ENCODE measurements at regions not wholly inside any gene's neighbourhood (a gene's known extent, or its start where the extent isn't known, plus 50 kb on each side); places are given as distances from the start of the nearest gene placed in this dataset.
"Not testable (repeated sequence)": the region's sequence is repeated elsewhere in the genome, so short reads cannot be mapped to it uniquely, and the experiment has no call there.

DNA sequence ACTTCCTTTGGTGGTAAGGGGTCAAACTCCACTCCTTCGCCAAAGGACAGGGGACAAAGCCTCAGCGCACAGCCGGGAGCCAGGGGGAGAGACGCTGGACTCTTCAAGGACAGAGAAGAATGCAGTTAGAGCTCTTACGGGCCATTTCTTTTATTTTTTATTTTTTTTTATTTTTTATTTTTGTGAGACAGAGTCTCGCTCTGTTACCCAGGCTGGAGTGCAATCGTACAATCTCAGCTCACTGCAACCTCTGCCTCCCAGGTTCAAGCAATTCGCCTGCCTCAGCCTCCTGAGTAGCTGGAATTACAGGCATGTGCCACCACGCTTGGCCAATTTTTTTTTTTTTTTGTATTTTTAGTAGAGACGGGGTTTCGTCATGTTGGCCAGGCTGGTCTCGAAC, 93.2 kb upstream of the RPH3AL start, which contains the start of gene RFLNB:
Gene RFLNB (minus strand): TSS at position 101 of the 400 bp plus-strand sequence.
- H3K9me3 Mint-ChIP-seq; DNase-seq (ENCODE audit: low spot score in 2 of 2); H3K36me3 Mint-ChIP-seq; ATAC-seq: not testable (repeated sequence)
- H3K27ac Mint-ChIP-seq = peak within 1 kb of the TSS in 1 of 2 donors; percentile 50

DNA sequence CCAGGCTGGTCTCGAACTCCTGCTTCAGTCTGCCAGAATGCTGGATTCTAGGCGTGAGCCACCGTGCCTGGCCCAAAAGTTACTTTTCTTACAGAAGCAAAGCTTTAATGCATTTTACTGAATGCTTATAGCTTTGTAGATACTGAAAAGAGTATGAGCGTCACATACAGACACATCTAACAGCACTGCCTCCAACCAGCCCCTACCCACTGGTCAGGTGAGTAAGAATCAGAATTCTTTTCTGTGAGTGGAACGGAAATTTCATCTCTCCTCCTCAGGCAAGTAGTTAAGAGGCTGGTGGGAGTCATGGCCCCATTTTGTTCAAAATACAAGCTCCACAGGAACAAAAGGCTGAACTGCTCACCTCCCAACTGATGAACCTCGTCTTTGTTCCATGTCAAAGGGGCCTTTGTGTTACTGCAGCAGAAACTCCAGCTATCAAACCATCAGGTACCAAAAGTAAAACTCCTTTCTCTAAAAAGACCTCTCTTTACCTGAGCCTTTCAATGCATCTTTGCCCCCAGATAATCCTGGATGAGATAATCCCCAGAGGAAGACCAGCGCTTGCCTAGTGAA, 92.4 kb upstream of the RPH3AL start:
- H3K27ac Mint-ChIP-seq = peak overlapping the region in 1 of 2 donors; percentile 50
- H3K36me3 Mint-ChIP-seq = peaks cover 0 to 7% of the 10 kb centered on the region in 2 donors
- peak; percentile 50 to 87 for ATAC-seq
- no peaks in the 10 kb centered on the region for H3K9me3 Mint-ChIP-seq
- DNase-seq (ENCODE audit: low spot score in 2 of 2) = no peak

DNA sequence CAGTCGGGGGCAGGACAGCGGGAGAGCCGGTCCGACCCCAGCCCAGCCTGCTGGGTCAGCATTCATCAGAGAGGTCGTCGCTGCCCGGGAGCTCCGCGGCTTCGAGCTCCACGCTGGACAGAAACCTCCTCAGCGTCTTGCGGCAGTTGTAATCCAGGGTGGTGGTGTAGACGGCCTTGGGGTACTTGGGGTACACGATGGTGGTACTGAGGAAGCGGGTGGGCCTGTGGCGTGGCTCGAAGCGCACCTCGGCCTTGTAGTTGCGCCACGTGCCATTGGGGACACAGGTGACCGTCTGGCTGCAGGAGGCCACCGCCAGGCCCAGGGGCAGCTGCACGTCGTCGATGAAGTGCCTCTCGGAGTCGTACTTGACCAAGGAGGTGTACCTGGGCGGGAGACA, 90.5 kb upstream of the RPH3AL start:
- ATAC-seq = no peak
- DNase-seq (ENCODE audit: low spot score in 2 of 2) = no peak
- H3K9me3 Mint-ChIP-seq = no peaks in the 10 kb centered on the region
- peaks cover 0 to 7% of the 10 kb centered on the region in 2 donors for H3K36me3 Mint-ChIP-seq
- no peak overlapping the region for H3K27ac Mint-ChIP-seq

DNA sequence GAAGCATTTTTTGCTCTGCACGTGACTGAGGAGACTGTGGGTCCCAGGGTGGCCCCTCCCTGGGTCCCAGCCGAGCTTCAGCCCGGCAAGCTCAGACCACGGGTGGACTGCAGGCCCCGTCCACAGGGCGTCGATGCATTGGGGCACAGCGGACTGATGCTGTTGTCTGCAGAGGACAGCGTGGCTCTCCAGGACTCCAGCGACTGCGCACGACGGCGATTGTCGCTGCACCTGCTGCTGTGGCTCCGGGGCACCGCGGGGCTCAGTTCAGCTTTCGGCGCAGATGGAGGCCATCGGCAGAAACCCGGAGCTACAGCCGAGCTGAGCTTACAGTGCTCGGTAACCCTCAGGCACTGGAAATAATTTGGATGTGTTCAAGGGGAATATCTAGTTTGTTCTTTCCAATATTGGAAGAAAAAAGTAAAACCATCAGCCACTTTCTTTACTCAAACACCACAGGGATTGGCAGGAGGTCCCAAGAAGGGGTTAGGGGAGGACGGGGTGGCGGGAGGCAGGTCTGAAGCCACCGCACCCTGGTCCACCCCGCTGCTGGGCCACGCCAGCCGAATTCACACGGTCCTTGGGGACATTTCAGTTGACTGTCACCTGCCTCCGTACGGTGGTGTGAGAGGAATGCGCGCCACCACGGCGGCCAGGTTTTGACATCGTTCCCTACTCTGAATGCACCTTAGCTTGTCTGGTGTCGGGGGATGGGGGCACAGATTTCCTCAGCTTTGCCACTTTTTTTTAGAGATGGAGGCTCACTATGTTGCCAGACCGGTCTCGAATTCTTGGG, 88.7 kb upstream of the RPH3AL start:
- Mint-ChIP-seq H3K9me3 (no peaks in the 10 kb centered on the region), H3K36me3 (peaks cover 0 to 7% of the 10 kb centered on the region in 2 donors), H3K27ac (peak overlapping the region in 1 of 2 donors; percentile 72)
- no peak for DNase-seq (ENCODE audit: low spot score in 2 of 2)
- ATAC-seq = no peak

DNA sequence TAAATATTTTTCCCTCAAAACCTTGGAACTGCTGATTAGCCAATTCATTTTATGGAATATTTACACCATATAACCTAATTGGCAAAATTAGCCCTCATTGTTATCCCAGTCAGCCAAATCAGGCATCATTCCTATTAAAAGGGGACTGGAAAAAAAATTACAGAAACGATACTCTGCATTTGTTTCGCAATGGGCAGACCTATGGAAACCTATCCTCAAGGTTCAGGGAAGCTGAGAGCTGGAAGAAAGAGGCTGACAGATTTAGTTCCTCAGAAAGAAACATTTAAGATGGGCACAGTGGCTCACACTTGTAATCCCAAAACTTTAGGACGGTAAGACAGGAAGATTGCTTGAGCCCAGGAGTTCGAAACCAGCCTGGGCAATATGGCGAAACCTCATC, 85.6 kb upstream of the RPH3AL start:
- DNase-seq (ENCODE audit: low spot score in 2 of 2) = no peak
- Mint-ChIP-seq H3K9me3 (peaks cover 0 to 7% of the 10 kb centered on the region in 2 donors), H3K36me3 (peaks cover 0 to 14% of the 10 kb centered on the region in 2 donors), H3K27ac (no peak overlapping the region)
- no peak for ATAC-seq

DNA sequence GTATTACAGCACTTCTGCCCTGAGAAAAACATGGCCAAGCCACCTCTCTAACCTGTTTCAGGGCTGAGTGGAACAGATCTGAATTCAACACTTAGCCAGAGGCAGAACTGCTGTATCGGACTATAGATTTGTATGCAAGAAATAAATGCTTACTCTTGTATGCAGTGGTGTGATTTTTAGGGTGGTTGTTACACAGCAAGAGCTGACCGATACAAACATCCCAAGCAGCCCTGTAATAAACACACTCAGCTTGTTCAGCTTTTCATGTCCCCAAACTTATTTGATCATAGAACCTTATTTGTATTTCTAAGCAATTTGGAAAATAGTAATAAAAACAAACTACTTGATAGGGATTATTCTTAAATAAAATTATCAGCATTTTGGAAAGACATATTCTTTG, 84.9 kb upstream of the RPH3AL start:
- Mint-ChIP-seq H3K36me3 (peaks cover 0 to 8% of the 10 kb centered on the region in 2 donors), H3K9me3 (peaks cover 0 to 7% of the 10 kb centered on the region in 2 donors), H3K27ac (no peak overlapping the region)
- no peak for ATAC-seq
- no peak for DNase-seq (ENCODE audit: low spot score in 2 of 2)

DNA sequence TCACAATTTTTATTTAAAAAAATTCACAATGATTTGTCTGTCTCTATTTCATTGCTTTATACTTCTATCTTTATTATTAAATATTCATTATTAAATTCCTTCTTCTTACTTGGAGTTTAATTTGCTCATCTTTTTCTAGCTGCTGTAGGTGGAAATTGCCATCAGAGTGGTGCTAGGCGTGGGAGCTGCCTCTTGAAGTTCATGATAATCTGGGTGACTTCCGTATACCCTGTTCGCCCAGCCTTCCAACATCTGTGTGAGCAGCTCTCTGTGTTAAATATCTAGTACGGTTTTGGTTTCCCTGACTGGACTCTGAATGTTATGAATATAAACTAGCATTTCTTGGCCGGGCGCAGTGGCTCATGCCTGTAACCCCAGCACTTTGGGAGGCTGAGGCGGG, 84.0 kb upstream of the RPH3AL start:
- no peak for DNase-seq (ENCODE audit: low spot score in 2 of 2)
- peaks cover 0 to 8% of the 10 kb centered on the region in 2 donors for H3K36me3 Mint-ChIP-seq
- no peak for ATAC-seq
- H3K9me3 Mint-ChIP-seq = peaks cover 0 to 7% of the 10 kb centered on the region in 2 donors
- peak overlapping the region in 1 of 2 donors; percentile 35 for H3K27ac Mint-ChIP-seq

DNA sequence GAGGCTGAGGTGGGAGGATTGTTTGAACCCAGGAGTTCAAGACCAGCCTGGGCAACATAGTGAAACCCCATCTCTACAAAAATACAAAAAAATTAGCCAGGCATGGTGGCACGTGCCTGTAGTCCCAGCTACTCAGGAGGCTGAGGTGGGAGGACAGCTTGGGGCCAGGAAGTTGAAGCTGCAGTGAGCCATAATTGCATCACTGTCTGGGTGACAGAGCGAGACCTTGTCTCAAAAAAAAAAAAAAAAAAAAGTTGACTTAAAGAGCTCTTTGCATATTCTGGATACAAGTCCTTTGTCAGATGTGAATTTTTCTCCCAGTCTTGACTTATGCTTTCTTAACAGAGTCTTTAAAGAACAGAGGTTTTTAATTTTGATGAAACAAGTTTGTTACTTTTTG, 79.9 kb upstream of the RPH3AL start:
- DNase-seq (ENCODE audit: low spot score in 2 of 2); H3K27ac Mint-ChIP-seq; ATAC-seq; H3K9me3 Mint-ChIP-seq: not testable (repeated sequence)
- H3K36me3 Mint-ChIP-seq = peaks cover 0 to 19% of the 10 kb centered on the region in 2 donors

DNA sequence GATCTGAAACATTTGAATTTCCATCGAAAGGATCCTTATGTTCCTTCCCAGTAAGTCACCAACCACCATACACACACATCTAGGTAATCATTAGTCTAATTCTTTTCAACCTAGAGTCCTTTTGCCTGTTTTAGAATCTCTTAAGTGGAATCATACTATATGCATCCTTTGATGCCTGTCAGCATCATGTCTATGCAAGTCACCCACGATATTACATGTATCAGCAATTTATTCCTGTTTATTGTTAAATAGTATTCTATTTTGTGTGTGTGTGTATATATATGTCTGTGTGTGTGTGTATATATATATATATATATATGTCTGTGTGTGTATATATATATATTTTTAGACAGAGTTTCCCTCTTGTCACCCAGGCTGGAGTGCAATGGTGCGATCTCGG, 78.9 kb upstream of the RPH3AL start:
- ATAC-seq (no peak), DNase-seq (ENCODE audit: low spot score in 2 of 2) (no peak)
- peaks cover 0 to 19% of the 10 kb centered on the region in 2 donors for H3K36me3 Mint-ChIP-seq
- H3K27ac Mint-ChIP-seq = no peak overlapping the region
- peaks cover 0 to 7% of the 10 kb centered on the region in 2 donors for H3K9me3 Mint-ChIP-seq

DNA sequence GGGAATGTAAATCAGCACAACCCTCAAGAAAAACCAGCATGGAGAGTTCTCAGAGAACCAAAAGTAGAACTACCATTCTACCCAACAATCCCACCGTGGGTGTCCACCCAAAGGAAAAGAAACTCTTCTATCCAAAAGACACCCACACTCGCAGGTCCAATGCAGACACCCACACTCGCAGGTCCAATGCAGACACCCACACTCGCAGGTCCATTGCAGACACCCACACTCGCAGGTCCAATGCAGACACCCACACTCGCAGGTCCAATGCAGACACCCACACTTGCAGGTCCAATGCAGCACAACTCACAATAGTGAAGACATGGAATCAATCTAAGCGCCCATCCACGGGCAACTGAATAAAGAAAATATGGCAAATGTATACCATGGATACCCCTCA, 77.0 kb upstream of the RPH3AL start:
- Mint-ChIP-seq H3K9me3 (no peaks in the 10 kb centered on the region), H3K27ac (no peak overlapping the region), H3K36me3 (peaks cover 0 to 12% of the 10 kb centered on the region in 2 donors)
- ATAC-seq (no peak), DNase-seq (ENCODE audit: low spot score in 2 of 2) (no peak)

DNA sequence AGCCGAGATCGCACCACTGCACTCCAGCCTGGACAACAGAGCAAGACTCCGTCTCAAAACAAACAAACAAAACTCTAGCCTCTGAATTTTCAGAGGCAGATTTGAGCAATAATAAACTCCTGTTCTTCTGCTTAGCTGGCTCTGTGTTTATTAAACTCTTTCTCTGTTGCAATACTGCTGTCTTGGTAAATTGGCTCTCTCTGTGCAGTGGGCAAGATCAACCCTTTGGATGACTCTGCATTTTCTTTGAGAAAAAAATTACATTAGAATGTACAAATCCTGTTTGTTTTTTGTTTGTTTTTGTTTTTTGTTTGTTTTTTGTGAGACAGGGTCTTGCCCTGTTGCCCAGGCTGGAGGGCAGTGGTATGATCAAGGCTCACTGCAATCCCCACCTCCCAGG, 75.8 kb upstream of the RPH3AL start:
- Mint-ChIP-seq H3K27ac (no peak overlapping the region), H3K9me3 (no peaks in the 10 kb centered on the region), H3K36me3 (peaks cover 0 to 12% of the 10 kb centered on the region in 2 donors)
- no peak for ATAC-seq
- no peak for DNase-seq (ENCODE audit: low spot score in 2 of 2)

DNA sequence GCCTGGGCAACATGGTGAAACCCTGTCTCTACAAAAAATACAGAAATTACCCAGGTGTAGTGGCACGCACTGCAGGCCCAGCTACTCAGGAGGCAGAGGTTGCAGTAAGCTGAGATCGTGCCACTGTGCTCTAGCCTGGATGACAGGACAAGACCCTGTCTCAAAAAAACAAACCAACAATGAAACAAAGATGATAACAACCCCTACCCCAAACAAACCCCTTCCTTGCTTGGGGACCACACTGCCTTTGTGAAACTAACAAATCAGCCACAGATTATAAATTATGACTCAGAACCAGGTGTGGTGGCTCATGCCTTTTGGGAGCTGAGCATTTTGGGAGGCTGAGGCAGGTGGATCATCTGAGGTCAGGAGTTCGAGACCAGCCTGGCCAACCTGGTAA, 75.3 kb upstream of the RPH3AL start:
- Mint-ChIP-seq H3K9me3 (no peaks in the 10 kb centered on the region), H3K36me3 (peaks cover 0 to 12% of the 10 kb centered on the region in 2 donors), H3K27ac (peak overlapping the region in 1 of 2 donors; percentile 81)
- DNase-seq (ENCODE audit: low spot score in 2 of 2) (no peak), ATAC-seq (peak; percentile 40 to 76)

DNA sequence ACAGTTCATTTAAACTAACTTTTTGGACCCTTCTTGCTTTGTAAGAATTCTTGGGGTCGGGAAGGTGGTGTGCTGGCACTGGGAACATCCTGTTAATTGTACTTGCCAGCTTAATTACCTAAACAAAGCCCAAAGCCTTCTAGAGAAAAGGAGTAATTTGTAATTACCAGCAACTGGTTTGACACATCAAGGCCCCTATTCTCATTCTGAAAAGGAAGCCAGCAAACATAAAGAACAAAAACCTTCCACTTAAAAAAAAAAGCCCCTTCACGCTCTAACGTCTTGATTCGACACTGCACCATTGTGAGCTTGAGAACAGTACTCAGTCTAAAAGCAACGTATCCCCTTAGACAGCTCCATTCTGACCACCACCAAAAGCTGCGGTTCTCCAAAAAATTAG, 74.7 kb upstream of the RPH3AL start:
- H3K9me3 Mint-ChIP-seq = no peaks in the 10 kb centered on the region
- DNase-seq (ENCODE audit: low spot score in 2 of 2) = no peak
- H3K36me3 Mint-ChIP-seq = peaks cover 0 to 12% of the 10 kb centered on the region in 2 donors
- peak overlapping the region in 1 of 2 donors; percentile 81 for H3K27ac Mint-ChIP-seq
- peak in 1 of 2 donors; percentile 80 for ATAC-seq

DNA sequence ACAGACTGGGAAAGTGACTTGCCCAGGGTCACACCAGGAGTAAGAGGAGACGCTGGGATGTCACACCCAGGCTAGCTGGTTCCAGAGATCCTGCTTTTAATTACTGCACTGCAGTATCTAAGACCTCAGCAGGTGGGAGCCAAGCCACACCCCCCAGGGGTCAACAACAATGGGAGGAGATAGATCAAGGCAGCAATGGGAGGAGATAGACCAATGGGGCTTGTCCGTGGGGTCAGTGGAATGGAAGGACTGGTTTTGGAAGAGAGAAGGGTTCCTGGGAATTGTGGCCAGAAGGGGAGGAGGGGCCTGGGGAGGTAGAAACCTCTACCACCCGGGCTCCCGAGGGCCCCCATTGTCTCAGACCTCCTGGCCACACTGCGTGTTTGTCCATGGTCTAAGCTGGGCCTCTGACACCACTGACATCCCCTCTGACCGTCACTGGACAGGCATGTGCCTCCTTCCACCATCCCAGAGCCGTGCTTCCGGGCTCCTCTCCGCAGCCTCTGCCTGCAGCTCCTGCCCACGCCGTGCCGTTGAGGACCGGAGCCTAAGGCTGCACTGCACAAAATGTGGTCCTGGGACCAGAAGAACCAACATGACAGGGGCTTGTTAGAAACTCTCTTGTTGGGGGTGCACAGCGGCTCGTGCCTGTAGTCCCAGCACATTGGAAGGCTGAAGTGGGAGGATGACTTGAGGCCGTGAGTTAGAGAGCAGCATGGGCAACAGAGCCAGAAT, 69.8 kb upstream of the RPH3AL start:
- no peak for ATAC-seq
- peaks cover 0 to 12% of the 10 kb centered on the region in 2 donors for H3K9me3 Mint-ChIP-seq
- DNase-seq (ENCODE audit: low spot score in 2 of 2) = peak in 1 of 2 donors; percentile 48
- peaks cover 0 to 18% of the 10 kb centered on the region in 2 donors for H3K36me3 Mint-ChIP-seq
- no peak overlapping the region for H3K27ac Mint-ChIP-seq

DNA sequence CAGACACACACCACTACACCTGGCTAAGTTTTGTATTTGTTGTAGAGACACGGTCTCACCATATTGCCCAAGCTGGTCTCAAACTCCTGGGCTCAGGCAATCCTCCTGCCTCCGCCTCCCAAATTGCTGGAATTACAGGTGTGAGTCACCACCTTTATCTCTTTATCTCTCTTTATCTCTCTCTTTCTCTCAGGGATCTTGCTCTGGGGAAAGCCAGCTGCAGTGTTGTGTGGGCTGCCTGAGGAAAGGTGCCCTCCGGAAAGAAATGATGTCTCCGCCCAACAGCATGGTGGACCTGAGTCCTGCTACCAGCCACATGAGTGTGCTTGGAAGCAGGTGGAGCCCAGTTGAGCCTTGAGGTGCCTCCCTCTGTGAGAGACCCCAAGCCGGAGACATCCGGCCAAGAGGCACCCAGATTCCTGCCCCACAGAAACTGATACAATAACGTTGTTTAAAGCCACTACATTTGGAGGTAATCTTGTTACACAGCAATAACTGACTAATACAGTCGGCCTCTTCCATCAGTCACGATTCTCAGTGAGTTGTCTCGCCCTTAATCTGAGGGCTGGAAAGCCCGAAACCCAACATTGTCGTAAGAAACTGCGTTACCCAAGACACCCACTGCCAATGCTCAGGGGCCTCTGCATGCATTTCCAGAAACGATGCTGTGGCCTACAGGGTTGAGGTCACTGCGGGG, 68.0 kb upstream of the RPH3AL start:
- ATAC-seq (no peak), DNase-seq (ENCODE audit: low spot score in 2 of 2) (peak in 1 of 2 donors; percentile 35)
- Mint-ChIP-seq H3K36me3 (peaks cover 0 to 22% of the 10 kb centered on the region in 2 donors), H3K27ac (no peak overlapping the region), H3K9me3 (peaks cover 0 to 12% of the 10 kb centered on the region in 2 donors)

DNA sequence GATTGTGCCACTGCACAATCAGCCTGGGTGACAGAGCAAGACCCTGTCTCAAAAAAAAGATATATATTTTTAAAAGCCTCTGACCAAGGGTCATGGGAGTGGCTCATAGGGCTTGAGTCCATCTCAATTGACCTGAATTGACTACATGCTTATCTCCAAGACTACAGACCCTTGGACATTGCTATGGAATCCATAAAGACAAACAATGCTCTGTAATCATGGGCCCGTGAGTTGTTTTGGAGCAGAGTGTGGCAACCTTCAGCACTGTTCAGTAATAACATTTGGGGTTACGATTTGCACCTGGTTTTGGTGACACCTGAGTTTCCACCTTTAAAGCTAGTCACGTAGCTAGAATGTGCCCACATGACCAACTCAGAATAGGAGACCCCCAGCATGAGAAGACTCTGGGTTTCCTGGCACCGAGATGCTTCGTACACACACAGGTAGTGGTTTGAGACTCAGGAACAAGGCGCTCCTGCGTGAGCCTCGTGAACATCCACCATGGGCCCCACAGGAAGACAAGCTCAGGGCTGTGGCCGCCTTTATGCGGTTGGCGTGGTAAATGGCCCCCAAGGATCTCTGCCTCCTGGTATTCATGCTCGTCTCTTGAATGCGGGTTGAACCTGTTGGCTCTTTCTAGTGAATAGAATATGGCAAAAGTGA, 66.6 kb upstream of the RPH3AL start:
- H3K9me3 Mint-ChIP-seq = peaks cover 0 to 12% of the 10 kb centered on the region in 2 donors
- peak overlapping the region; percentile 58 to 61 for H3K27ac Mint-ChIP-seq
- peak in 1 of 2 donors; percentile 22 for ATAC-seq
- peak in 1 of 2 donors; percentile 55 for DNase-seq (ENCODE audit: low spot score in 2 of 2)
- H3K36me3 Mint-ChIP-seq = peaks cover 7 to 36% of the 10 kb centered on the region in 2 donors
